GM18520 (cell line): ENCODE measurements at regions not wholly inside any gene's neighbourhood (a gene's known extent, or its start where the extent isn't known, plus 50 kb on each side); places are given as distances from the start of the nearest gene placed in this dataset.
"Not testable (repeated sequence)": the region's sequence is repeated elsewhere in the genome, so short reads cannot be mapped to it uniquely, and the experiment has no call there.

ENCODE experiments used
- ATAC-seq: cut with Tn5 transposase; IDR thresholded peaks from one replicate; pipeline ENCODE4 v1.9.1; 2021; ENCODE audit not compliant: unreplicated experiment

DNA sequence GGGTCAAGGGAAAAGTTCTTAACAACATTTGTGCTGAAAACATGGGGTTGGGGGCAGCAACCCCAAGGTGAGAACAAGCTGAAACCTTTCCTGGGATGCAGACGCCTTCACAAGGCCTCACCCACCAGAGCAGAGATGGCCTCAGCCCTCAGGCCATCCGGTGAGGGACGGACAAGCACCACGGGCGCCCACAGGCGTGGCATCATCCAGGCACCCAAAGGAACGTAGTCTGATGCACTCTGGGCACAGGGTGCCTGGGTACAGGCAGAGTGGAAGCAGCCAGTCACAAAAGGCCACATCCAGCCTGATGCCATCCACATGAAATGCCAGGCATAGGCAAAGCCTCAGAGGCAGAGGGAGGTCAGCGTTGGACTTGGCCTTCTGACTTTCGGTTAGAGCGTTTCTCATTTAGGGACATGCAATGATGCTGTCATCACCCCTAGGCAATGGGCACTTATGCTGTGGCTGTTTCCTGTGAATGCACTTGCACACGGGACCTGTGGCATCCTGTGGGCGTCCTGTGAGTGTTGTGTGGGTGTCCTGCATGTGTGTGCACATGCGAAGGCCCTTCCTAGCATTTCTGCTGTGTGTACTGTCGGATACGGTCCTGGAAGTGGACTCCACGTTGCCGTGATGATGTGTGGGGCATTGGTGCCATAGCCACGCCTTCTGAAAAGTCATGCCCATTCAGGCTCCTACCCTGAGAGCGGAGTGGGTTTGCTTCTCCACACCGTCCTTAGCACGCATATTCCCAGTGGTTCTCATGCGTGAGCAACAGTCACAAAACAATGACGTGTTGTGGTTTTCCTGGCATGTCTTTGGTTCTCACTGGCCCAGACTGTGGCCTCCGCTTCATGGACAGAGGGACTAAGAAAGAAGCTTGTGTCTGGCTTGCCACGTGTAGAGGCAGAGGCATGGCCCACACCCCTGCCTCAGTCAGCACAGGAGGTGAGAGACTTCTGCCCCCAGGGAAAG lies 52.7 kb upstream of the ZNF469 start:
- ATAC-seq, result no peak

DNA sequence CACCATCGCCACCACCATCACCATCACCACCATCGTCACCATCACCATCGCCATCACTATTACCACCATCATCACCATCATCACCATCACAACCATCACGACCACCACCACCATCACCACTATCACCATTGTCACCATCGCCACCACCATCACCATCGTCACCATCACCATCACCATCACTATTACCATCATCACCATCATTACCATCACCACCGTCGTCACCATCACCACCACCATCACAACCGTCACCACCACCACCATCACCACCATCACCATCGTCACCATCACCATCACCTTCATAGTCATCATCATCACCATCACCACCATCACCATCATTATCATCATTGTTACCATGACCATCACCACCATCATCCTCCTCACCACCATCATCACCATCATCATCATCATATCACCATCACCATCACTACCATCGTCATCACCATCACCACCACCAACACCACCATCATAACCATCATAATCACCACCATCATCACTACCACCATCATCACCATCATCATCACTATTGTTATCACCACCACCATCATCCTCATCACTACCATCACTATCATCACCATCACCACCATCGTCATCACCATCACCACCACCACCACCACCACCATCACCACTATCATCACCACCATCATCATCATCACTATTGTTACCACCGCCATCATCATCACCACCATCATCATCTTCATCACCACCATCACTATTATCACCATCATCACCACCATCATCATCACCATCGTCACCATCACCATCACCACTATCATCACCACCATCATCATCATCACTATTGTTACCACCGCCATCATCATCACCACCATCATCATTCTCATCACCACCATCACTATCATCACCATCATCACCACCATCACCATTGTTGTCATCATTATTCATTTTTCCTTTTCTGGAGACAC lies 51.5 kb upstream of the ZNF469 start:
- ATAC-seq, result no peak

- no peak for ATAC-seq
These were observed 50.5 kb upstream of the ZNF469 start for GRCh38 chr16:88331989-88332920.

GRCh38 chr16:88332921-88333825 lies 49.6 kb upstream of the ZNF469 start:
- not testable (repeated sequence) for ATAC-seq
